ENCODE measurements at regions not wholly inside any gene's neighbourhood (a gene's known extent, or its start where the extent isn't known, plus 50 kb on each side); places are given as distances from the start of the nearest gene placed in this dataset.

DNA sequence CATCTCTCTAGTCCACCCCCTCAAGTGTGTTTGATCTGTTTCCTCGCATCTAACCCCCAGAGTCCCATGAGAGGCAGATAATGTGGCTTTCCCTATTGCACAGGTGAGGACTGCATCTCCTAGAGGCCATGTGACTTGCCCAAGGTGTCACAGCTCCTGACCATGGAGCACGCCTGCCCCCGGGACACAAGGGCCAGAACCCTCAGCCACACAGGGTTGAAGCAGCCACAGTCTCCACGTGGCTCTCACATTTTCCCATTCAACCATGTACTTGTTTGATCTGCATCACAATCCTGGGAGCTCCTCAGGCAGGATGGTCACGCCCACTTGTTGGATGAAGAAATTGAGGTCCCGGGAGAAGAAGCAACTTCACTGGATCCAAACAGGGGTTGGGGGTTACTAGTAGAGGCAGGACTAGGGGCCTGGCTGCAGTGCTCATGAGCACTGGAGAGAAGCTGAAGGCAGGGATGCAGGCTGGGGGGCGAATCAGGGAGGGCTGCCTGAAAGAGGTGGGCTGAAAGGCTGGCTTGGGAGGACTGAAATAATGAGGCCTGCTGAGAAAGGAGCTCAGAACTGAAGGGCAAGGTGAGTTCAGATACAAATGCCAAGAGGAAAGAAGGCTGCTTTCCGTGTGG is 207.9 kb downstream of the PTPRU start:
- no peak for DNase-seq (ENCODE audit: low read depth)

DNA sequence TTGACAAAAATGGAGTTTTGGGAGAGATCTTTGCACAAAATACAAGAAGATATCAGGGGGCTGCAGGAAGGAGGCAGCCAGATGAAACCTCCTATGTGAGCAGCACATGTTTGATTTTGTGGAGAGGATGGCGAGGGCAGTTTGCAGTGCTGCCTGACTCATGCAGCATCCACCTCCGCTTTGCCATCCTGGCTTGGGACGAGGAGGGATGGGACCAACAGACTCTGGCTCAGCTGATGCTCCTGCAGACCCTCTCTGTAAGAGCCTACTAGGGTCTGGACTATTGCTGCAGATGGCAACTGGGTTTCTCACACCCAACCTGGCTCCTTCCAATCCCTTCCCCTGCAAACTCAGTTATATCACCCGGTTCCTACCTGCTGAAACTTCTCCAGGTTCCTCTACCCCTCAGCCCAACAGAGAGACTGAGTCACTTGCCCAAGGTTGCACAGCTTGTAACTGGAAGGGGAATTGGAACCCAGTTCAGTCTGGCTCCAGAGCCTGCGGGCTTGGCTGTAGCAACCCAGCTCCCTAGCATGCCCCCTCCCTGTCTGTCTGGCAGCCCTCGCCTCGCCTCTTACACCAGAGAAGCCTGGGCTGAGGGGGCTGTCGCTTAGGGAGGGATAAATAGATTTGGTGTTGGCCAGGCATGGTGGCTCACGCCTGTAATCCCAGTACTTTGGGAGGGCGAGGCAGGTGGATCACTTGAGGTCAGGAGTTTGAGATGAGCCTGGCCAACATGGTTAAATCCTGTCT is 205.8 kb downstream of the PTPRU start:
- DNase-seq (ENCODE audit: low read depth): no peak

DNA sequence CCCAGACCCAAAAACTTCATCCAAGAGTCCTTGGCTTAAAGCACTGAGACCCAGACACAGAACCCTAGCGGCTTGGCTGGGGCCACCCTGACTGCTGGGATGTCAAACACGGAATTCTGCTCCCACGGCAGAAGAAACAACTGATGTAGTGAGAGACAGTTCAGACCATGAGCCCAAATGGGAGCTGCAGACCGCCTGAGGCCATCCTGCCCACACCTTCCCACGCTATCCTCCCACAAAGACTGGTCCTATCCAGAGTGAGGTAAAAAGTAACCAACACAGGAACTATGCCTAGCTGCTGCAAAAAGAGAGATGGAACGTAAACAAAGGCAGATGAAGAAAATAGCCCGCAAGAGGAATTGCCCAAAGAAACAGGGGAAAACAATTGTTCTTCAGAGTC is 203.3 kb downstream of the PTPRU start:
- no peak for DNase-seq (ENCODE audit: low read depth)

DNA sequence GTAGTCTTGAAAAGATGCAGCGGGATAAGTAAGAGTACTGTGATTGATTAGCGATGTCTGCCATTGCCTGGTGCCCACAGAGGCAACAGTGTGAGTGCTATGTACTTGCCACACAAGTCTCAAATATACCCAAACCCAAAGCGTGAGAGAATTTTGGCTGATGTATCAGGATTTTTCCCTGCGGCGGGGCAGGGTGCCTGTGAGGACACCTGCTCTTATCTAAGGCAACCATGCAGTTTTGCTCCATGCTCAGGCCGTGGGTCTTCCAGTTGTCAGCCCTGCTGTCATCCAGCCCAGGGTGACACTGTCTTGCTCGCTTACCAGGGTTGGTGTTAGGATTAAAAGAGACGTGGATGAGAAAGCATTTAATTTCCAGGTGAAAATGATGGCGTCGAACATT is 202.7 kb downstream of the PTPRU start:
- no peak for DNase-seq (ENCODE audit: low read depth)

DNA sequence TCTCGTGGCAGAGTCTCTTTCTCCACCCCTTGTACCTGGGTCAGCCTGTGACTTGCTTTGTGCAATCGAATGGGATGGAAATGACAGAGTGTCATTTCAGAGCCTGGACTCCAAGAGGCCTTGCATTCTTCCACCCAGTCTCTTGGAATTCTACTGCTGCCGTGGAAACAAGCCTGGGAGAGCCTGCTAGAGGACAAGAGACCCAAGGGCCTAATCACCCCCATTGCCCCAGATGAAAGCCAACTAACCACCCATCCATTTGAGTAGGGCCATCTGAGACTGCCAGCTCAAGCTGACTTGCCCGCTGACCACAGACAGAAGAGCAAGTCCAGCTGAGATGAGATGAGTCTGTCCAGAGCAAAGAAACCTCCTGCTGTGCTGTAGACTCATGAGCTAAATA is 201.6 kb downstream of the PTPRU start:
- DNase-seq (ENCODE audit: low read depth): no peak

DNA sequence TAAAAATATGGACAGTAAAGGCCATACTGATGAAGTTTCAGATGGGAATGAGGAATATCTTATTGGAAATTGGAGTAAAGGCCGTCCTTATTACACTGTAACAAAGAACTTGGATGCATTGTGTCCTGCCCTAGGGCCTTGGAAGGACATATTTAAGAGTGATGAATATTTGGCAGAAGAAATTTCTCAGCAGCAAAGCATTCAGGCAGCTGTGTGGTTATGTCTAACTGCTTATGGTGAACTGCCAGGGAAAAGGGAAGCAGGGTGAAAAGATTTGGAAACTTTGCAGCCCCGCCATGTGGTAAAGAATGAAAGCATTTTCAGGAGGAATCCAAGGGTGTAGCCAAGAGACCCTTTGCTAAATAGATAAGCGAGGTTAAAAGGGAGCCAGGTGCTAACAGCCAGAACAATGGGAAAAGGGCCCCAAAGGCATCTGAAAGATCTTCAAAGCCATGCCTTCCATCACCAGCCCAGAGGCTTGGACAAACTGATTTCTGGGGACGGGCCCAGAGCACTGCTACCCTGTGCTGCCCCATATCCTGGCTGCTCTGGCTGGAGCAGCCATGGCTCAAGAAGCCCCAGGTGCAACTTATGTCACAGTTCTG is 200.0 kb downstream of the PTPRU start:
- DNase-seq (ENCODE audit: low read depth): no peak

DNA sequence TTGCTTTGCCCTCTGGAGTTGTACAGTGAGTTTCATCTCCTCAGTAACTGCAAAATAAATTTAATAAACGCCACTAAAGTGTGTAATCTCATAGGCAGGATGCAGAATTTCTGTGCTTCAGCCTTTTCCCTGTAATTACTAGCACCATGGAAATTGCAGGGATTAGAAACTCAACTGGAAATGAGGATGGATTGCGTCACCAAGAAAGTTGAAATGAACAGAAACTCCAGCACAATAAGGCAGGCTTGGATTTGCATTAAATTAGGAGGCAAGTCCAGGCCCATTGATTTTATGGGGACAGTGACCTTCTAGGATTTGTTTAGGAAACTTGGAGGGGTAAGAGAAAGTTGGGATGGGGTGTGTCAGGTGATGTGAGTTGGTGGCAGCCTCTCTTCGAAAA is 197.5 kb downstream of the PTPRU start:
- DNase-seq (ENCODE audit: low read depth): no peak

DNA sequence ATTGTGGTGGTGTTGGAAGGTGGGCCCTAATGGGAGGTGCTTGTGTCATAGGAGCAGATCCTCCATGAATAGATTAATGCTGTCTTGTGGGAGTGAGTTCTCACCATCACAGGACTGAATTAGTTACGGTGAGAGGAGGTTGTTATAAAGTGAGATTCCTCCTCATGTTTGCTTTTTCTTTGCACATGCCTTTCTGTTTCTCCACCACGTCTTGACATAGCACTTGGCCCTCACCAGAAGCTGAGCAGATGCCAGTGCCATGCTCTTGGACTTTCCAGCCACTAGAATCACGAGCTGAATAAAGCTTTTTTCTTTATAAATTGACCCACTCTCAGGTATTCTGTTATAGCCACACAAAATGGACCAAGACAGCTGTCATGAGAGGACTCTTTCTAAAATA is 194.8 kb downstream of the PTPRU start:
- no peak for DNase-seq (ENCODE audit: low read depth)

DNA sequence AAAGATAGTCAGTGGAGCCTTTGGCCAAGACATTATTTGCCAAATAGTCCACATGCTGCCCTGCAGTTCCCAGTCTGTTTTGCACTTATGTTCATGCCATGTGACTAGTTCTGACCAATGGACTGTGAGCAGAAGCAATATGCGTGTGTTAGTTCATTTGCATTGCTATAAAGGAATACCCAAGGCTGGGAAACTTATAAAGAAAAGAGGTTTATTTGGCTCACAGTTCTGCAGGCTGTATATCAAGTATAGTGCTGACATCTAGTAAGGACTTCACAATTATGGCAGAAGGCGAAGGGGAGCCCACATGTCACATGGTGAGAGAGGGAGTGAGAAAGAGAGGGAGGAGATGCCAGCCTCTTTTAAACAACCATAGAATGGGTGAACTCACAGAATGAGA is 193.3 kb downstream of the PTPRU start:
- DNase-seq (ENCODE audit: low read depth): no peak

DNA sequence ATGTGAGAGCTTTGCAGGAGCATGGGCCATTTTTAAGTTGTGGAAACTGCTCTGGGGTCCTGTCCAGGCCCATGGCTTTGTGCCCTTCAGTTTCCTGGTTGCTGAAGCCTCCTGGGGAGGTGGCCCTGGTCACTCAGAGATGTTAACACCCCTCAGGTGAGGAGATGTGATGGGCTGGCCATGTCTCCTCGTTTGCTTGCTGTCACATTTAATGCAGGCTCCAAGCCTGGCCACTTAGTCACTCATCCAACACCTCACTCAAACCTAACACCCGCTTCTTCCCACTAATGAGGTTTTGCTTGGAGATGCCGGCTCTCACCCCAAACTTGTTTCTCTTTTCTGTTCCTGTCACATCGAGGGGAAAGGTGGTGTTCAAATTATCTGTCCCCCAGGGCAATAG is 192.7 kb downstream of the PTPRU start:
- no peak for DNase-seq (ENCODE audit: low read depth)

DNA sequence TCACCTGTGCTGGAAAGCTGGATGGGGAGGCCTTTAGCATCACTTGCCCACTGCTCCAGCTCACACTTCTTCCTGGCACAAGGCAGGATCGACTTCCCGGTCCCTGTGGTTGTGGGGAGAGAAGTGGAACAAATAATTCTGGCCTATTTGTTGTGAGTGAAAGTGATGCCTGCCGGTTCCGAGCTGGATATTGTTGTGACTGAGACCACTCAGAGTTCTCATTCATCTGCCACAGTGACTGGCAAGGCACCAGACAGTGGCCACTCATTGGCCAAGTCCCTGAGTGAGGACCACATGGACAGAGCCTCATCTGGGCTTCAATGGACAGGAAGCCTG is 191.9 kb downstream of the PTPRU start:
- no peak for DNase-seq (ENCODE audit: low read depth)

DNA sequence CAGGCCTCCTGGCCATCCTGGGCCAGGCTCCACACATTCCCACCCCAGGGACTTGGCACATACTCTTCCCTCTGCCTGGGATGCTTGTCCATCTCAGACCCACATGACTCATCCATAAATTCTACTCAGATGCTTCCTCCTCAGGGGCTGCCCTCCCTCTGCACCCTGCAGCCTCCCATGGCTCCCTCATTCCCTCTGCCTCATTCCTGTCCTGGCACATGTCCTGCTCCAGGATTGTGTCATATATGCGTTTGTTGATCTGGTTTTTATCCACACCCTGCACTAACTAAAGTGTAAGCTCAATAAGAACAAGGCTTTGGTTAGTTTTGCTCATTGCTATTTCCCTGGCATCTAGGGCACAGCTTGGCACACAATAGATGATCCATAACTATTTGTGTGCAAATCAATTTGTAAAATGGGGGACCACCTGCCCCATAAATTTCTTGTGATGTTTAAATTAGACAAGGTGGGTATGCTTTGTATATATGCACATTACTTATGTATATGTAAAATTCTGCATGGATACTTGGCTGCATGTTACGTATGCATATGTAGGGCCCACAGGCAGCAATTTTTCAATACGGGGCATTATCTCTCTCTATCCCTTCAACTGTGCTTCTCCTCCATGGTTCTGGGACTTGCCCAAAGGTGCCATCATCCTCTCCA is 191.4 kb downstream of the PTPRU start:
- no peak for DNase-seq (ENCODE audit: low read depth)

DNA sequence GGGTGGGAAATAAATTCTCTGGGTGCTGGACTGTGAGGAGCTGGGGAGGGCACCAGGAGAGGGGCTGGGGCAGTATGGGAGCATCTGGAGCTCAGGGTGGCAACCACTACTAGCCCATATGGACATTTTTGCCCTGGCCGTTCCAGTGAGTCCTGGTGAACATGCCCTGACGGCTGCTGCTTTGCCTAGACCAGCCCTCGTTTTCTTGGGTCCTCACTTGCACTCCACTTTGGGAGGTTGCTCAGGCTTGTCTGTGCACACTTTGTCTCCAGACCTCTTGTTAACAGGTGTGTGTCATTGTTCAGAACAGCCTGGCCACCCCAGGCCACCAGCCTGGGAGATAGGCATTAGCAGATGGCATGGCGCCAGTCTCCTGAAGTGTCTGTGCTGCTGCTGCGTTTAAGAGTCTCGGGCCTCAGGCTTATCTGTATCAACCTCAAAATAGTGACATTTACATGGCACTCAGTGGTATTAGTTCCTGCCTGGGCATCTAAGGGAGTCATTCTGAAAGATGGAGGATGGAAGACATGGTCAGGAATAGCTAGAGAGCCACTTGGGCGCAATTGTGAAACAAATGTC is 190.5 kb downstream of the PTPRU start:
- no peak for DNase-seq (ENCODE audit: low read depth)

DNA sequence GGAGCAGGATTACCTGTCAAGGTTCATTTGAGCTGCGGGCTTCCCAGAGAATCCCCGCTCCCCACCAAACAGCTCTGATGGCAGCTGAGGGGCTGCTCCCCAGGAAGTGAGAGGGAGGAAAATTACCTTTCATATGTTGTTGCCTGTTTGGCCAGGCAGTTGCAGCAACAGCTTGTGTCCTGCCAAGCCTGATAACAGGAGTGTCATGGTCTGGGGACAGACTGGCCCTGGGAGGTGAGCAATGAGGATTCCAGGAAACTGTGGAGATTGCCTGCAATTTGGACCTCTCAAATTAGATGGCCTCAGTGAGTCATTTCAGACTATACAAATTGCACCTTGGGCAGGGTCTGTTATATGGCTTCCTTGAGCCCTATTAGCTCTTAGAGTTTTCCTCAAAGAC is 189.3 kb downstream of the PTPRU start:
- DNase-seq (ENCODE audit: low read depth): no peak

DNA sequence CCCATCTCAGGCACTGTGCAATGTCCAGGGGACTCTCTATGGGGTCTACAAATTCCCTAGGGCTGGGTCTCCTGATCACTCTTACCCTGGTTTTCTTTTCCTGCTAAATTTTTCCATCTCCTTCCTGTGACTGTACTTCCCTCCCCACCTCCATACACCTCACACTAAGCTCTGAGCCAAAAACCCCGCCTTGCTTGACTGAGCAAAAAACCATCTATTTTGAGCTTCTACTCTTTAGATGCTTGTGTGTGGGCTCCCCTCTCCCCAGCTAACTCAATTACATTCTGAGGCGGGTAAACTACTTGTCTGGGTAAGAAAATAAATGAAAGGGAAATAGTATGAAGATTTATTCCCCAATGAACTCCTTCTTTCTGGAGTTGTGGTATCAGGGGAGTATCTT is 187.9 kb downstream of the PTPRU start:
- no peak for DNase-seq (ENCODE audit: low read depth)

DNA sequence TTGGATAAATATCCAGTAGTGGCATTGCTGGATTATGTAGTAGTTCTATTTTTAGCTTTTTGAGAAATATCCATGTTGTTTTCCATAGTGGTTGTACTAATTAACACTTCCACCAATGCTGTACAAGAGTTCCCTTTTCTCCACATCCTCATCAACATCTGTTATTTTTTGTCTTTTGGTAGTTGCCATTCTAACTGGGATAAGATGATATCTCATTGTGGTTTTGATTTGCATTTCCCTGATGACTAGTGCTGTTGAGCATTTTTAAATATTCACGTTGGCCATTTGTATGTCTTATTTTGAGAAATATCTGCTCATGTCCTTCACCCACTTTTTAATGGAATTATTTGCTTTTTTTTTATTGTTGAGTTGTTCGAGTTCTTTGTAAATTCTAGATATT is 183.9 kb downstream of the PTPRU start:
- DNase-seq (ENCODE audit: low read depth): no peak

DNA sequence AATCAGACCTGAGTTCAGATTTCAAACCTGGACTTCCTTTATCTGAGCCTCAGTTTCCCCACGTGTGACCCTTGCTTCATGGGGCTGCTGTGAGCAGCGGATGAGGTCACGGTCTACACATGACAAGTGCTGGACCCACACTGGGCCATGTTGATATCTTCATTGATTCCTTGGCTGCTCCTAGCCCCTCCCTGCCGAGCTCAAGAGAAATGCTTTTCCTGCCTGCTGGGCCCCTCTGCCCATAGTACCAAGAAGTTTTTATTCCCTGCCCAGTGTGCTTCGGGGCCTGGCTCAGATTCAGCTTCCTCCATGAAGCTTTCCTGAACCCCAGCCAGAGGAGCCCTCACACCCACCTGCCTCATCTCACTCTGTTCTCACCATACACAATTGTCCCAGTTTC is 181.6 kb downstream of the PTPRU start:
- DNase-seq (ENCODE audit: low read depth): no peak

DNA sequence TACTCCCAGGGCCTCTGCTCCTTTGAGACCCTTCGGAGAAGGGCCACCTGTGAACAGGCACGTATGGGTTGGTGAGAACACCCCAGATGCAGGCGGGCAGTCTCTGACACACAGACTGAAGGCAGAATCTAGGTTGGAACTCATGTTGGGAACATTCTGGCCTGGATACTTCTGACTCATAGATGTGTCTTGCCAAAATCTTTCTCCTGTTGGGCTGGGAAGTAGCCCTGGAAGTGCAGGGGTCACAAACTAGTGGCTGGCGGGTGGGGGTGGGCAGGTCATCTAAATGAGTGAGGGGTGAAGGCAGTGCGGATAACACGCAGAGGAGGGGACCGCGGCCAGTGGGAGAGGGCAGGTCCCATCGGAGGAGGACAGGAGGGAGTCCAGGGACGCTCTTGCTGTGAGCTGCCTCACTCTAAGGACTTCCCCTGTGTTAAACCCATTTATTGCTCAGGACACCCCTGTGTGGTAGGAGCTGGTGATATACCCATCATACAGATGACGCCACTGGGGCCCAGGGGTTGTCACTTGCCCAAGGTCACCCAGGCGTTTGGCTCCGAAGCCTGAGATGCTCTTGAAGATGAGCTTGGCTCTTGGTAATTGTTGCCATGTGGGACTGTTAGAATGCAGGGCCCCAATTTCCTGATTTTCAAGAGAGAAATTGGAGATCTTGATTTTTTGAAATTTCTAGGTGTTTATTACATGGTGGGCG is 181.0 kb downstream of the PTPRU start:
- no peak for DNase-seq (ENCODE audit: low read depth)

DNA sequence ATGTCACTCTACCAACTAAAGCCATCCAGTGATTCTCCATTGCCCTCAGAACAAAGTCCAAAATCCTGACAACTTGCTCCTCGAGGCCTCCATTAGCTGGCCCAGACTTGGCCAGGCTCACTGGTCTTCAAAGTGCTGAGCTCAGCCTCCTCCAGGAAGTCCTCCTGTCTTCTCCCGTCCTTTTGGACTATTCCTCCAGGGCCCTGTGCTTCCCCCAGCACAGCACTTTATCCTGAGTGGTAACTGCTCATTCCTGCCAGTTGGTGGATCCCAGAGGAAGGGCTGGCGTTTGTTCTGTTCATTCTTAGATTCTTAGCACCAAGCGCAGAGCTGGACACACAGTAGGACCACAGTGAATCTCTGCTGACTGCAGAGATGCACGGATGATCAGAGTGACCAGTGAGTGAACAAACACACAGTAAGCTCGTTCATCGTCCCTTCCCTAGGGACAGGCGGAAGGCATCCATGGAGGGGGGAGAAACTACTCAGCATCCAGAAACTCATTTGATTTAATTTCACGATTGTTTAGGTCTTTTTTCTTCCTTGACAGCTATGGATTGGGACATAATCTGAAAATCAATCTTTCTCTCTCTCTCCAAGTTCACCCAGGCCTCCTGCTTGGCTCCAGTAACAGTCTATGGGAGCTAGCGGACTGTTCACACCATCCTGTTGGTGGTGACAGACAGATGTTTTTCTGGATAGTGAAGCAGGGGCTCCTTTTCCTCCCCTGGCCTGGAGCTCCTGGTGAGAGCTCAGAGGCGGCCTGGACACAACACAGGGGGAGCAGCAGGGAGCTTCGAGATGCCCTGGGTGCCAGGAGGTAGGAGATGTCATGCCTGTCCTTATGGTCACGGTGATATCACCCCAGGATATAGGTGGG is 180.2 kb downstream of the PTPRU start:
- no peak for DNase-seq (ENCODE audit: low read depth)

DNA sequence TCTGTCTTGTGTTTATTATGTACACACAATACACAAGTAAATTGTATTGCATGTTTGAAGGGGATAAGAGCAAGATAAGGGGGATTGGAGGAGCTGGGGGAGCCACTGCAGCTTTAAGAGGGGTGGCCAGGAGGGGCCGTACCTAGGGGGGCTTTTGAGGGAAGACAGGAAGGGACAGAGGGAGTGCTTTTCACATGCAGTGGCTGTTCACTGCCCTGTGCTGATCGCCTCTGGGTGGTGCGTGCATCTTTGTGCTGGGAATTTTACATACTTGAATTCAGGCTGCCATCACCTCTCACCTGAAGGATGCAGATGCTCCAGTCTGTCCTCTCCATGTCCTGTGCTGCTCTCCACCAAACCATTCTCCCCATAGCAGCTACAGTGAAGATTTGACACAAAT is 179.5 kb downstream of the PTPRU start:
- DNase-seq (ENCODE audit: low read depth): no peak

DNA sequence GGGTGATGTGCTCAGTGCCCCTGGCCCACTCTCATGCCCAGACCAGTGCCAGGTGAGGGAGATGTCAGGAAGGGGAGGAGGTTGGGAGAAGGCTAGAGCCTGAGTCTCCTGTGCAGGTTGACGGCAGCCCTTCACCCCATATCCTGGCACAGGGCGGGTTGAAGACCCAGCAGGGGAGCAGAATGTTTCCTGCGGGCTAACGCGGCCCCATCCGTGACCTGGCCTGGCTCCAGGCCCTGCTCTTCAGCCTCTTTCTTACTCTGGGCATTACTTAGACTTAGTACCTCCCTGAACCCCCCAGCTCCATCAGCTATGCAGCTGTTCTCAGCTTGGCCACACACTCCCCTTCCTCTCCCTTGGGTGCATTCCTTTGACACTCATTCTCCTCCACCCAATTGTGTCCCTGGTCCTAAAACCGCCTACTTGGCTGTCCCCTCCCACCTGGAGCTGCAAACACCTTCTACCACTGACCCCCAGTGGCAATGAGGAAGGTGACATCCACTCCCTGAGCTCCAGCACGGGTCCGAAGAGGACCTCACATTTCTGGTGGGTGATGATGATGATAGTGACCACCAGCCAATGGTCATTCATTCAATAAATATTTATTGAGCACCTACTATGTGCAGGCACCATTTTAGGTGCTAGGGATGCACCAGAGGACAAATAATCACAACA is 179.0 kb downstream of the PTPRU start:
- no peak for DNase-seq (ENCODE audit: low read depth)
